ENCODE measurements at regions not wholly inside any gene's neighbourhood (a gene's known extent, or its start where the extent isn't known, plus 50 kb on each side); places are given as distances from the start of the nearest gene placed in this dataset.

DNA sequence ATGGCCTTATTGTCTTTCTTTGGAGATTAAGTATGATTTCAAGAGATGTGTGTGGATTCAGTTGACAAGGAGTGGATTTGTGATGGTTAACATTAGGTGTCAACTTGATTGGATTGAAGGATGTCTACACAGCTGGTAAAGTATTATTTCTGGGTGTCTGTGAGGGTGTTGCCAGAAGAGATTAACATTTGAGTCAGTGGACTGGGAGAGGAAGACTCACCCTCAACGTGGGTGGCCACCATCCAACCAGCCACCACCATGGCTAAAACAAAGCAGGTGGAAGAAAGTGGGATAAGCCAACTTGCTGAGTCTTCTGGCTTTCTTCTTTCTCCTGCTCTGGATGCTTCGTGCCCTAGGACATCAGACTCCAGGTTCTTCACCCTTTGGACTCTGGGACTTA, 76.1 kb downstream of the GPR37 start:
- Mint-ChIP-seq H3K27ac (no peak overlapping the region), H3K9me3 (no peaks in the 10 kb centered on the region), H3K4me1 (no peaks in the 10 kb centered on the region), H3K27me3 (ENCODE audit: insufficient read depth, low read depth, poor library complexity) (no peaks in the 10 kb centered on the region), H3K36me3 (ENCODE audit: low read depth) (no peaks in the 10 kb centered on the region), H3K4me3 (no peak overlapping the region)
- Histone ChIP-seq H2AFZ (no peak overlapping the region), H3K27ac (ENCODE audit: low read depth) (no peak overlapping the region), H3K36me3 (ENCODE audit: insufficient read depth) (no peaks in the 10 kb centered on the region), H3K4me2 (no peak overlapping the region), H3K4me3 (no peak overlapping the region), H3K27me3 (ENCODE audit: insufficient read depth) (no peaks in the 10 kb centered on the region), H4K20me1 (replicated peaks; ENCODE audit: insufficient read depth) (no peaks in the 10 kb centered on the region), H3K9me2 (ENCODE audit: insufficient read depth) (peaks cover 13% of the 10 kb centered on the region), H3K4me1 (ENCODE audit: insufficient read depth) (no peaks in the 10 kb centered on the region), H3K79me2 (replicated peaks; ENCODE audit: insufficient read depth) (no peaks in the 10 kb centered on the region), H3F3A (replicated peaks; ENCODE audit: low read depth) (no peaks in the 10 kb centered on the region)
- no peak for TF ChIP-seq NANOG (IDR thresholded peaks at IDR 0.05; ENCODE audit: borderline replicate concordance)
- TF ChIP-seq, protein P1, sequence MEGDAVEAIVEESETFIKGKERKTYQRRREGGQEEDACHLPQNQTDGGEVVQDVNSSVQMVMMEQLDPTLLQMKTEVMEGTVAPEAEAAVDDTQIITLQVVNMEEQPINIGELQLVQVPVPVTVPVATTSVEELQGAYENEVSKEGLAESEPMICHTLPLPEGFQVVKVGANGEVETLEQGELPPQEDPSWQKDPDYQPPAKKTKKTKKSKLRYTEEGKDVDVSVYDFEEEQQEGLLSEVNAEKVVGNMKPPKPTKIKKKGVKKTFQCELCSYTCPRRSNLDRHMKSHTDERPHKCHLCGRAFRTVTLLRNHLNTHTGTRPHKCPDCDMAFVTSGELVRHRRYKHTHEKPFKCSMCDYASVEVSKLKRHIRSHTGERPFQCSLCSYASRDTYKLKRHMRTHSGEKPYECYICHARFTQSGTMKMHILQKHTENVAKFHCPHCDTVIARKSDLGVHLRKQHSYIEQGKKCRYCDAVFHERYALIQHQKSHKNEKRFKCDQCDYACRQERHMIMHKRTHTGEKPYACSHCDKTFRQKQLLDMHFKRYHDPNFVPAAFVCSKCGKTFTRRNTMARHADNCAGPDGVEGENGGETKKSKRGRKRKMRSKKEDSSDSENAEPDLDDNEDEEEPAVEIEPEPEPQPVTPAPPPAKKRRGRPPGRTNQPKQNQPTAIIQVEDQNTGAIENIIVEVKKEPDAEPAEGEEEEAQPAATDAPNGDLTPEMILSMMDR (conservative IDR thresholded peaks at IDR 0.05; ENCODE audit: low read depth in 2 of 2) = no peak
- no peak for TF ChIP-seq JUNB (IDR thresholded peaks at IDR 0.05; ENCODE audit: unreplicated experiment)
- no peak for TF ChIP-seq STAT1 (IDR thresholded peaks at IDR 0.05; ENCODE audit: unreplicated experiment)
- no peak for TF ChIP-seq EZH2phosphoT487 (IDR thresholded peaks at IDR 0.05; ENCODE audit: unreplicated experiment)
- TF ChIP-seq, protein P2, sequence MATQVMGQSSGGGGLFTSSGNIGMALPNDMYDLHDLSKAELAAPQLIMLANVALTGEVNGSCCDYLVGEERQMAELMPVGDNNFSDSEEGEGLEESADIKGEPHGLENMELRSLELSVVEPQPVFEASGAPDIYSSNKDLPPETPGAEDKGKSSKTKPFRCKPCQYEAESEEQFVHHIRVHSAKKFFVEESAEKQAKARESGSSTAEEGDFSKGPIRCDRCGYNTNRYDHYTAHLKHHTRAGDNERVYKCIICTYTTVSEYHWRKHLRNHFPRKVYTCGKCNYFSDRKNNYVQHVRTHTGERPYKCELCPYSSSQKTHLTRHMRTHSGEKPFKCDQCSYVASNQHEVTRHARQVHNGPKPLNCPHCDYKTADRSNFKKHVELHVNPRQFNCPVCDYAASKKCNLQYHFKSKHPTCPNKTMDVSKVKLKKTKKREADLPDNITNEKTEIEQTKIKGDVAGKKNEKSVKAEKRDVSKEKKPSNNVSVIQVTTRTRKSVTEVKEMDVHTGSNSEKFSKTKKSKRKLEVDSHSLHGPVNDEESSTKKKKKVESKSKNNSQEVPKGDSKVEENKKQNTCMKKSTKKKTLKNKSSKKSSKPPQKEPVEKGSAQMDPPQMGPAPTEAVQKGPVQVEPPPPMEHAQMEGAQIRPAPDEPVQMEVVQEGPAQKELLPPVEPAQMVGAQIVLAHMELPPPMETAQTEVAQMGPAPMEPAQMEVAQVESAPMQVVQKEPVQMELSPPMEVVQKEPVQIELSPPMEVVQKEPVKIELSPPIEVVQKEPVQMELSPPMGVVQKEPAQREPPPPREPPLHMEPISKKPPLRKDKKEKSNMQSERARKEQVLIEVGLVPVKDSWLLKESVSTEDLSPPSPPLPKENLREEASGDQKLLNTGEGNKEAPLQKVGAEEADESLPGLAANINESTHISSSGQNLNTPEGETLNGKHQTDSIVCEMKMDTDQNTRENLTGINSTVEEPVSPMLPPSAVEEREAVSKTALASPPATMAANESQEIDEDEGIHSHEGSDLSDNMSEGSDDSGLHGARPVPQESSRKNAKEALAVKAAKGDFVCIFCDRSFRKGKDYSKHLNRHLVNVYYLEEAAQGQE (IDR thresholded peaks at IDR 0.05; ENCODE audit: unreplicated experiment) = no peak
- TF ChIP-seq POLR2AphosphoS5 (IDR thresholded peaks at IDR 0.05; ENCODE audit: low read depth) = no peak
- no peak for TF ChIP-seq ZNF331 (CRISPR knock-in tag; IDR thresholded peaks at IDR 0.05; ENCODE audit: low read depth)
- ATAC-seq (no peak), DNase-seq (ENCODE audit: low spot score) (no peak)

DNA sequence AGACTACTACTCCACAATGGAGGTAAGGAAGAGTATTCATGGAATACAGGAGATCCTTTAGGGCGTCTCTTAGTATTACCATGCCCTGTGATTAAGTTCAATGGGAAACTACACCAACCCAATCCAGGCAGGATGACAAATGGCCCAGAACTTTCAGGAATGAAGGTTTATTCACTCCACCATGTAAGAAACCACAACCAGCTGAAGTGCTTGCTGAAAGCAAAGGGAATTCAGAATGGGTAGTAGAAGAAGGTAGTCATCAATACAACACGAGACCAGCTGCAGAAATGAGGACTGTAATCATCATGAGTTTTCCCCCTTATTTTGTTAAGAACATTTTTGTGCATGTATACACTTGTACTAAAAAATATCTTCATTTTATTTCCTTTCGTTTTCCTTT, 76.6 kb downstream of the GPR37 start:
- ATAC-seq = no peak
- Histone ChIP-seq H3K27ac (ENCODE audit: low read depth) (no peak overlapping the region), H3K79me2 (replicated peaks; ENCODE audit: insufficient read depth) (no peaks in the 10 kb centered on the region), H3K36me3 (ENCODE audit: insufficient read depth) (no peaks in the 10 kb centered on the region), H3K4me2 (no peak overlapping the region), H2AFZ (no peak overlapping the region), H3F3A (replicated peaks; ENCODE audit: low read depth) (no peaks in the 10 kb centered on the region), H3K4me3 (no peak overlapping the region), H4K20me1 (replicated peaks; ENCODE audit: insufficient read depth) (no peaks in the 10 kb centered on the region), H3K9me2 (ENCODE audit: insufficient read depth) (peaks cover 13% of the 10 kb centered on the region), H3K27me3 (ENCODE audit: insufficient read depth) (no peaks in the 10 kb centered on the region), H3K4me1 (ENCODE audit: insufficient read depth) (no peaks in the 10 kb centered on the region)
- no peak for TF ChIP-seq NANOG (IDR thresholded peaks at IDR 0.05; ENCODE audit: borderline replicate concordance)
- TF ChIP-seq, protein P1 (conservative IDR thresholded peaks at IDR 0.05; ENCODE audit: low read depth in 2 of 2) = no peak
- TF ChIP-seq JUNB (IDR thresholded peaks at IDR 0.05; ENCODE audit: unreplicated experiment) = no peak
- TF ChIP-seq, protein P3, sequence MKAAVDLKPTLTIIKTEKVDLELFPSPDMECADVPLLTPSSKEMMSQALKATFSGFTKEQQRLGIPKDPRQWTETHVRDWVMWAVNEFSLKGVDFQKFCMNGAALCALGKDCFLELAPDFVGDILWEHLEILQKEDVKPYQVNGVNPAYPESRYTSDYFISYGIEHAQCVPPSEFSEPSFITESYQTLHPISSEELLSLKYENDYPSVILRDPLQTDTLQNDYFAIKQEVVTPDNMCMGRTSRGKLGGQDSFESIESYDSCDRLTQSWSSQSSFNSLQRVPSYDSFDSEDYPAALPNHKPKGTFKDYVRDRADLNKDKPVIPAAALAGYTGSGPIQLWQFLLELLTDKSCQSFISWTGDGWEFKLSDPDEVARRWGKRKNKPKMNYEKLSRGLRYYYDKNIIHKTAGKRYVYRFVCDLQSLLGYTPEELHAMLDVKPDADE (IDR thresholded peaks at IDR 0.05) = no peak
- TF ChIP-seq ZNF331 (CRISPR knock-in tag; IDR thresholded peaks at IDR 0.05; ENCODE audit: low read depth) = no peak
- Mint-ChIP-seq H3K9me3 (no peaks in the 10 kb centered on the region), H3K4me1 (no peaks in the 10 kb centered on the region), H3K4me3 (no peak overlapping the region), H3K27me3 (ENCODE audit: insufficient read depth, low read depth, poor library complexity) (no peaks in the 10 kb centered on the region), H3K27ac (no peak overlapping the region), H3K36me3 (ENCODE audit: low read depth) (no peaks in the 10 kb centered on the region)
- DNase-seq (ENCODE audit: low spot score) = no peak

All from GM23338 (cell line).